GM23338 (cell line): ENCODE measurements at regions not wholly inside any gene's neighbourhood (a gene's known extent, or its start where the extent isn't known, plus 50 kb on each side); places are given as distances from the start of the nearest gene placed in this dataset.

Source experiments
- ATAC-seq: fragments of 200-7000 bp; cut with Tn5 transposase; 3 replicates; pipeline ENCODE4 v1.9.1; 2020
- DNase-seq: peaks from one replicate; pipeline ENCODE4 v3.0.0-alpha.2; 2015; ENCODE audit warnings: low spot score
- H2AFZ ChIP-seq: fragments of 200-600 bp; sonication (generic); 2 replicates; pipeline ENCODE4 v1.8.0; 2016; ENCODE audit warnings: antibody characterized with exemption, mild to moderate bottlenecking, moderate library complexity
- H3F3A ChIP-seq: fragments of 200-600 bp; sonication (generic); replicated peaks from 2 replicates; pipeline ENCODE4 v1.8.0; 2017; ENCODE audit warnings: antibody characterized with exemption, mixed run types, low read depth
- H3K27ac ChIP-seq: fragments of 200-600 bp; sonication (generic); 2 replicates; pipeline ENCODE4 v1.6.1; 2016; ENCODE audit warnings: low read depth
- H3K27me3 ChIP-seq: fragments of 200-600 bp; sonication (generic); 2 replicates; pipeline ENCODE4 v1.8.0; 2016; ENCODE audit warnings: mild to moderate bottlenecking, mixed run types, moderate library complexity; ENCODE audit not compliant: insufficient read depth
- H3K36me3 ChIP-seq: fragments of 200-600 bp; sonication (generic); 2 replicates; pipeline ENCODE4 v1.8.0; 2016; ENCODE audit warnings: mild to moderate bottlenecking; ENCODE audit not compliant: insufficient read depth
- H3K4me1 ChIP-seq: fragments of 200-600 bp; sonication (generic); 2 replicates; pipeline ENCODE4 v1.8.0; 2016; ENCODE audit warnings: mild to moderate bottlenecking, moderate library complexity; ENCODE audit not compliant: insufficient read depth
- H3K4me2 ChIP-seq: fragments of 200-600 bp; sonication (generic); 2 replicates; pipeline ENCODE4 v1.7.1; 2017; ENCODE audit warnings: mixed run types
- H3K4me3 ChIP-seq: fragments of 200-600 bp; sonication (generic); 2 replicates; pipeline ENCODE4 v1.6.1; 2016; ENCODE audit warnings: mixed run types
- H3K79me2 ChIP-seq: fragments of 200-600 bp; sonication (generic); replicated peaks from 2 replicates; pipeline ENCODE4 v1.8.0; 2017; ENCODE audit warnings: mild to moderate bottlenecking; ENCODE audit not compliant: insufficient read depth
- H3K9me2 ChIP-seq: fragments of 200-600 bp; sonication (generic); 2 replicates; pipeline ENCODE4 v1.8.0; 2017; ENCODE audit not compliant: insufficient read depth
- H4K20me1 ChIP-seq: fragments of 200-600 bp; sonication (generic); replicated peaks from 2 replicates; pipeline ENCODE4 v1.8.0; 2017; ENCODE audit warnings: mild to moderate bottlenecking; ENCODE audit not compliant: insufficient read depth
- H3K27ac Mint-ChIP-seq: 2 replicates; pipeline ENCODE4 v1.8.0; 2020; ENCODE audit warnings: inconsistent platforms, mild to moderate bottlenecking, moderate library complexity, mixed read lengths
- H3K27me3 Mint-ChIP-seq: 3 replicates; pipeline ENCODE4 v1.8.0; 2022; ENCODE audit warnings: low read depth, mild to moderate bottlenecking, moderate library complexity, mixed read lengths, inconsistent platforms; ENCODE audit not compliant: insufficient read depth, poor library complexity
- H3K36me3 Mint-ChIP-seq: 3 replicates; pipeline ENCODE4 v1.8.0; 2021; ENCODE audit warnings: low read depth, mild to moderate bottlenecking, inconsistent platforms, moderate library complexity, mixed read lengths
- H3K4me1 Mint-ChIP-seq: 3 replicates; pipeline ENCODE4 v1.8.0; 2020; ENCODE audit warnings: mild to moderate bottlenecking, inconsistent platforms, mixed read lengths
- H3K4me3 Mint-ChIP-seq: 3 replicates; pipeline ENCODE4 v1.8.0; 2021; ENCODE audit warnings: moderate library complexity, mild to moderate bottlenecking, inconsistent platforms, mixed read lengths
- H3K9me3 Mint-ChIP-seq: 3 replicates; pipeline ENCODE4 v1.8.0; 2020; ENCODE audit warnings: moderate library complexity, mild to moderate bottlenecking, inconsistent platforms, mixed read lengths
- CREB1 ChIP-seq: fragments of 250-450 bp; sonication (Bioruptor Pico); IDR thresholded peaks from 2 replicates; pipeline ENCODE4 v1.5.0; 2020; ENCODE audit warnings: low read depth, mild to moderate bottlenecking, moderate library complexity
- EZH2 ChIP-seq: fragments of 200-600 bp; sonication (generic); IDR thresholded peaks from one replicate; pipeline ENCODE4 v1.8.0; 2017; ENCODE audit warnings: antibody characterized with exemption, mild to moderate bottlenecking, low read depth; ENCODE audit not compliant: unreplicated experiment
- EZH2phosphoT487 ChIP-seq: fragments of 200-600 bp; sonication (generic); IDR thresholded peaks from one replicate; pipeline ENCODE4 v1.8.1; 2018; ENCODE audit warnings: antibody characterized with exemption; ENCODE audit not compliant: unreplicated experiment
- POLR2AphosphoS5 ChIP-seq: IDR thresholded peaks from 2 replicates; pipeline ENCODE4 v1.6.1; 2016; ENCODE audit warnings: antibody characterized with exemption, low read depth
- ZNF114 ChIP-seq: fragments of 250-450 bp; sonication (Bioruptor Pico); IDR thresholded peaks from 2 replicates; pipeline ENCODE4 v1.5.0; 2020; ENCODE audit warnings: mild to moderate bottlenecking, moderate library complexity
- TF ChIP-seq, protein P1 (sequence below): IDR thresholded peaks from 2 replicates; pipeline ENCODE4 v1.6.1; 2016; ENCODE audit warnings: antibody characterized with exemption
- TF ChIP-seq, protein P2 (sequence below): fragments of 250-450 bp; sonication (Bioruptor Pico); IDR thresholded peaks from 2 replicates; pipeline ENCODE4 v1.5.0; 2020; ENCODE audit warnings: mild to moderate bottlenecking, moderate library complexity
- TF ChIP-seq, protein P3 (sequence below): IDR thresholded peaks from one replicate; pipeline ENCODE4 v1.6.1; 2018; ENCODE audit warnings: antibody characterized with exemption; ENCODE audit not compliant: unreplicated experiment

DNA sequence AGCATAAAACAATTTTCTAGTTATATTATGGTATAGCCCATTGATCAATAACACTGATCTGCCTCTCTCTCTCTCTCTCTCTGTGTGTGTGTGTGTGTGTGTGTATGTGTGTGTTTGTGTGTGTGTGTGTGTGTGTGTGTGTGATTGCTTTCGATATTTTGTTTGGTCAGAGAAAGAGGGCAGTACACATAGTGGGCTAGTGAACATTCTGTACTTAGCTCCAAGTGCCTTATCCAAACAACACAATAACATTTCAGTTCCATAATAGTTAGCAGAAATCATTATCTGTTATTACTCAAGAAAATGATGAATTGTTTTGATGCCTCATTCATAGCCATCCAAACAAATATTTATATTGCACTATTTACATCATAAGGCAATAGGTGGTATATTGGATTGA lies 979.1 kb upstream of the CITED2 start:
- Mint-ChIP-seq H3K4me1 (peaks cover 16% of the 10 kb centered on the region), H3K4me3 (no peak overlapping the region), H3K27me3 (no peaks in the 10 kb centered on the region), H3K36me3 (no peaks in the 10 kb centered on the region), H3K27ac (no peak overlapping the region; the same call in 1 of the 2 replicates), H3K9me3 (no peaks in the 10 kb centered on the region)
- Histone ChIP-seq H3K4me2 (no peak overlapping the region), H3K27me3 (no peaks in the 10 kb centered on the region), H3K4me3 (no peak overlapping the region), H3K4me1 (peaks cover 15% of the 10 kb centered on the region), H3F3A (no peaks in the 10 kb centered on the region), H3K27ac (no peak overlapping the region), H2AFZ (no peak overlapping the region), H4K20me1 (no peaks in the 10 kb centered on the region), H3K79me2 (no peaks in the 10 kb centered on the region), H3K36me3 (no peaks in the 10 kb centered on the region), H3K9me2 (no peaks in the 10 kb centered on the region)
- DNase-seq (no peak), ATAC-seq (no peak)
- no peak for TF ChIP-seq POLR2AphosphoS5
- TF ChIP-seq EZH2phosphoT487: no peak
- TF ChIP-seq, protein P1, sequence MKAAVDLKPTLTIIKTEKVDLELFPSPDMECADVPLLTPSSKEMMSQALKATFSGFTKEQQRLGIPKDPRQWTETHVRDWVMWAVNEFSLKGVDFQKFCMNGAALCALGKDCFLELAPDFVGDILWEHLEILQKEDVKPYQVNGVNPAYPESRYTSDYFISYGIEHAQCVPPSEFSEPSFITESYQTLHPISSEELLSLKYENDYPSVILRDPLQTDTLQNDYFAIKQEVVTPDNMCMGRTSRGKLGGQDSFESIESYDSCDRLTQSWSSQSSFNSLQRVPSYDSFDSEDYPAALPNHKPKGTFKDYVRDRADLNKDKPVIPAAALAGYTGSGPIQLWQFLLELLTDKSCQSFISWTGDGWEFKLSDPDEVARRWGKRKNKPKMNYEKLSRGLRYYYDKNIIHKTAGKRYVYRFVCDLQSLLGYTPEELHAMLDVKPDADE: no peak
- TF ChIP-seq CREB1 (CRISPR knock-in tag): no peak
- TF ChIP-seq EZH2: no peak
- TF ChIP-seq, protein P2, sequence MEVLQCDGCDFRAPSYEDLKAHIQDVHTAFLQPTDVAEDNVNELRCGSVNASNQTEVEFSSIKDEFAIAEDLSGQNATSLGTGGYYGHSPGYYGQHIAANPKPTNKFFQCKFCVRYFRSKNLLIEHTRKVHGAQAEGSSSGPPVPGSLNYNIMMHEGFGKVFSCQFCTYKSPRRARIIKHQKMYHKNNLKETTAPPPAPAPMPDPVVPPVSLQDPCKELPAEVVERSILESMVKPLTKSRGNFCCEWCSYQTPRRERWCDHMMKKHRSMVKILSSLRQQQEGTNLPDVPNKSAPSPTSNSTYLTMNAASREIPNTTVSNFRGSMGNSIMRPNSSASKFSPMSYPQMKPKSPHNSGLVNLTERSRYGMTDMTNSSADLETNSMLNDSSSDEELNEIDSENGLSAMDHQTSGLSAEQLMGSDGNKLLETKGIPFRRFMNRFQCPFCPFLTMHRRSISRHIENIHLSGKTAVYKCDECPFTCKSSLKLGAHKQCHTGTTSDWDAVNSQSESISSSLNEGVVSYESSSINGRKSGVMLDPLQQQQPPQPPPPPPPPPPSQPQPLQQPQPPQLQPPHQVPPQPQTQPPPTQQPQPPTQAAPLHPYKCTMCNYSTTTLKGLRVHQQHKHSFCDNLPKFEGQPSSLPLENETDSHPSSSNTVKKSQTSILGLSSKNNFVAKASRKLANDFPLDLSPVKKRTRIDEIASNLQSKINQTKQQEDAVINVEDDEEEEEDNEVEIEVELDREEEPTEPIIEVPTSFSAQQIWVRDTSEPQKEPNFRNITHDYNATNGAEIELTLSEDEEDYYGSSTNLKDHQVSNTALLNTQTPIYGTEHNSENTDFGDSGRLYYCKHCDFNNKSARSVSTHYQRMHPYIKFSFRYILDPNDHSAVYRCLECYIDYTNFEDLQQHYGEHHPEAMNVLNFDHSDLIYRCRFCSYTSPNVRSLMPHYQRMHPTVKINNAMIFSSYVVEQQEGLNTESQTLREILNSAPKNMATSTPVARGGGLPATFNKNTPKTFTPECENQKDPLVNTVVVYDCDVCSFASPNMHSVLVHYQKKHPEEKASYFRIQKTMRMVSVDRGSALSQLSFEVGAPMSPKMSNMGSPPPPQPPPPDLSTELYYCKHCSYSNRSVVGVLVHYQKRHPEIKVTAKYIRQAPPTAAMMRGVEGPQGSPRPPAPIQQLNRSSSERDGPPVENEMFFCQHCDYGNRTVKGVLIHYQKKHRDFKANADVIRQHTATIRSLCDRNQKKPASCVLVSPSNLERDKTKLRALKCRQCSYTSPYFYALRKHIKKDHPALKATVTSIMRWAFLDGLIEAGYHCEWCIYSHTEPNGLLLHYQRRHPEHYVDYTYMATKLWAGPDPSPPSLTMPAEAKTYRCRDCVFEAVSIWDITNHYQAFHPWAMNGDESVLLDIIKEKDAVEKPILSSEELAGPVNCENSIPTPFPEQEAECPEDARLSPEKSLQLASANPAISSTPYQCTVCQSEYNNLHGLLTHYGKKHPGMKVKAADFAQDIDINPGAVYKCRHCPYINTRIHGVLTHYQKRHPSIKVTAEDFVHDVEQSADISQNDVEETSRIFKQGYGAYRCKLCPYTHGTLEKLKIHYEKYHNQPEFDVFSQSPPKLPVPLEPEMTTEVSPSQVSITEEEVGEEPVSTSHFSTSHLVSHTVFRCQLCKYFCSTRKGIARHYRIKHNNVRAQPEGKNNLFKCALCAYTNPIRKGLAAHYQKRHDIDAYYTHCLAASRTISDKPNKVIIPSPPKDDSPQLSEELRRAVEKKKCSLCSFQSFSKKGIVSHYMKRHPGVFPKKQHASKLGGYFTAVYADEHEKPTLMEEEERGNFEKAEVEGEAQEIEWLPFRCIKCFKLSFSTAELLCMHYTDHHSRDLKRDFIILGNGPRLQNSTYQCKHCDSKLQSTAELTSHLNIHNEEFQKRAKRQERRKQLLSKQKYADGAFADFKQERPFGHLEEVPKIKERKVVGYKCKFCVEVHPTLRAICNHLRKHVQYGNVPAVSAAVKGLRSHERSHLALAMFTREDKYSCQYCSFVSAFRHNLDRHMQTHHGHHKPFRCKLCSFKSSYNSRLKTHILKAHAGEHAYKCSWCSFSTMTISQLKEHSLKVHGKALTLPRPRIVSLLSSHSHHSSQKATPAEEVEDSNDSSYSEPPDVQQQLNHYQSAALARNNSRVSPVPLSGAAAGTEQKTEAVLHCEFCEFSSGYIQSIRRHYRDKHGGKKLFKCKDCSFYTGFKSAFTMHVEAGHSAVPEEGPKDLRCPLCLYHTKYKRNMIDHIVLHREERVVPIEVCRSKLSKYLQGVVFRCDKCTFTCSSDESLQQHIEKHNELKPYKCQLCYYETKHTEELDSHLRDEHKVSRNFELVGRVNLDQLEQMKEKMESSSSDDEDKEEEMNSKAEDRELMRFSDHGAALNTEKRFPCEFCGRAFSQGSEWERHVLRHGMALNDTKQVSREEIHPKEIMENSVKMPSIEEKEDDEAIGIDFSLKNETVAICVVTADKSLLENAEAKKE (CRISPR knock-in tag): no peak
- no peak for TF ChIP-seq ZNF114 (CRISPR knock-in tag)
- TF ChIP-seq, protein P3, sequence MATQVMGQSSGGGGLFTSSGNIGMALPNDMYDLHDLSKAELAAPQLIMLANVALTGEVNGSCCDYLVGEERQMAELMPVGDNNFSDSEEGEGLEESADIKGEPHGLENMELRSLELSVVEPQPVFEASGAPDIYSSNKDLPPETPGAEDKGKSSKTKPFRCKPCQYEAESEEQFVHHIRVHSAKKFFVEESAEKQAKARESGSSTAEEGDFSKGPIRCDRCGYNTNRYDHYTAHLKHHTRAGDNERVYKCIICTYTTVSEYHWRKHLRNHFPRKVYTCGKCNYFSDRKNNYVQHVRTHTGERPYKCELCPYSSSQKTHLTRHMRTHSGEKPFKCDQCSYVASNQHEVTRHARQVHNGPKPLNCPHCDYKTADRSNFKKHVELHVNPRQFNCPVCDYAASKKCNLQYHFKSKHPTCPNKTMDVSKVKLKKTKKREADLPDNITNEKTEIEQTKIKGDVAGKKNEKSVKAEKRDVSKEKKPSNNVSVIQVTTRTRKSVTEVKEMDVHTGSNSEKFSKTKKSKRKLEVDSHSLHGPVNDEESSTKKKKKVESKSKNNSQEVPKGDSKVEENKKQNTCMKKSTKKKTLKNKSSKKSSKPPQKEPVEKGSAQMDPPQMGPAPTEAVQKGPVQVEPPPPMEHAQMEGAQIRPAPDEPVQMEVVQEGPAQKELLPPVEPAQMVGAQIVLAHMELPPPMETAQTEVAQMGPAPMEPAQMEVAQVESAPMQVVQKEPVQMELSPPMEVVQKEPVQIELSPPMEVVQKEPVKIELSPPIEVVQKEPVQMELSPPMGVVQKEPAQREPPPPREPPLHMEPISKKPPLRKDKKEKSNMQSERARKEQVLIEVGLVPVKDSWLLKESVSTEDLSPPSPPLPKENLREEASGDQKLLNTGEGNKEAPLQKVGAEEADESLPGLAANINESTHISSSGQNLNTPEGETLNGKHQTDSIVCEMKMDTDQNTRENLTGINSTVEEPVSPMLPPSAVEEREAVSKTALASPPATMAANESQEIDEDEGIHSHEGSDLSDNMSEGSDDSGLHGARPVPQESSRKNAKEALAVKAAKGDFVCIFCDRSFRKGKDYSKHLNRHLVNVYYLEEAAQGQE: no peak
